ENCODE measurements at regions not wholly inside any gene's neighbourhood (a gene's known extent, or its start where the extent isn't known, plus 50 kb on each side); places are given as distances from the start of the nearest gene placed in this dataset.
"Not testable (repeated sequence)": the region's sequence is repeated elsewhere in the genome, so short reads cannot be mapped to it uniquely, and the experiment has no call there.

GRCh38 chr13:53298396-53298795 lies 269.8 kb downstream of the OLFM4 start:
- Histone ChIP-seq H3K36me3 (no peaks in the 10 kb centered on the region), H3K9me3 (no peaks in the 10 kb centered on the region), H3K27ac (no peak overlapping the region), H3K4me1 (ENCODE audit: control insufficient read depth in 1 of 2, low read depth in 2 of 2) (no peaks in the 10 kb centered on the region), H3K4me3 (no peak overlapping the region), H3K27me3 (replicated peaks; ENCODE audit: insufficient read depth) (no peaks in the 10 kb centered on the region)
- ATAC-seq (ENCODE audit: insufficient number of reproducible peaks, low FRiP score, low read depth) (no peak), DNase-seq (ENCODE audit: low spot score) (no peak)
- TF ChIP-seq, protein P1, sequence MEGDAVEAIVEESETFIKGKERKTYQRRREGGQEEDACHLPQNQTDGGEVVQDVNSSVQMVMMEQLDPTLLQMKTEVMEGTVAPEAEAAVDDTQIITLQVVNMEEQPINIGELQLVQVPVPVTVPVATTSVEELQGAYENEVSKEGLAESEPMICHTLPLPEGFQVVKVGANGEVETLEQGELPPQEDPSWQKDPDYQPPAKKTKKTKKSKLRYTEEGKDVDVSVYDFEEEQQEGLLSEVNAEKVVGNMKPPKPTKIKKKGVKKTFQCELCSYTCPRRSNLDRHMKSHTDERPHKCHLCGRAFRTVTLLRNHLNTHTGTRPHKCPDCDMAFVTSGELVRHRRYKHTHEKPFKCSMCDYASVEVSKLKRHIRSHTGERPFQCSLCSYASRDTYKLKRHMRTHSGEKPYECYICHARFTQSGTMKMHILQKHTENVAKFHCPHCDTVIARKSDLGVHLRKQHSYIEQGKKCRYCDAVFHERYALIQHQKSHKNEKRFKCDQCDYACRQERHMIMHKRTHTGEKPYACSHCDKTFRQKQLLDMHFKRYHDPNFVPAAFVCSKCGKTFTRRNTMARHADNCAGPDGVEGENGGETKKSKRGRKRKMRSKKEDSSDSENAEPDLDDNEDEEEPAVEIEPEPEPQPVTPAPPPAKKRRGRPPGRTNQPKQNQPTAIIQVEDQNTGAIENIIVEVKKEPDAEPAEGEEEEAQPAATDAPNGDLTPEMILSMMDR (IDR thresholded peaks at IDR 0.05), result no peak

DNA sequence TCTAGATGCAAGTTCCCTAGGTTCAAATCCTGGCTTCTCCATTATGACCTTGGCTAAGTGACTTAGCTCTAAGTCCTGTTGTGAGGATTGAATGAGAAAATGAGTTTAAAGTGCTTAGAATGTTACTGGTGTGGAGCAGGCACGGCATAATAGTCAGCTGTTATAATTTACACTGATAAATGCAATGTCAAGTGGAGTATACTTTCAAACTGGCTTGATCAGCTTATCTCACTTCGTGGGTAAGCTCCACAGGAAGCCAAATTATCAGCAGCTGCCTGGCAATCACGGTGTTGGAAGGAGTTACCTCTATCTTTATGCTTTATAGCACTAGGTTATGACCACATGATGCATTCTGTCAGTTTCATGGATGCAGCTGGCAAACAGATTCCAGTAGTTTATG lies 272.8 kb downstream of the OLFM4 start:
- Histone ChIP-seq H3K36me3 (no peaks in the 10 kb centered on the region), H3K9me3 (no peaks in the 10 kb centered on the region), H3K27me3 (replicated peaks; ENCODE audit: insufficient read depth) (no peaks in the 10 kb centered on the region), H3K4me1 (ENCODE audit: control insufficient read depth in 1 of 2, low read depth in 2 of 2) (no peaks in the 10 kb centered on the region), H3K4me3 (no peak overlapping the region), H3K27ac (no peak overlapping the region)
- no peak for ATAC-seq (ENCODE audit: insufficient number of reproducible peaks, low FRiP score, low read depth)
- DNase-seq (ENCODE audit: low spot score), result no peak
- TF ChIP-seq, protein P1 (IDR thresholded peaks at IDR 0.05), result no peak

DNA sequence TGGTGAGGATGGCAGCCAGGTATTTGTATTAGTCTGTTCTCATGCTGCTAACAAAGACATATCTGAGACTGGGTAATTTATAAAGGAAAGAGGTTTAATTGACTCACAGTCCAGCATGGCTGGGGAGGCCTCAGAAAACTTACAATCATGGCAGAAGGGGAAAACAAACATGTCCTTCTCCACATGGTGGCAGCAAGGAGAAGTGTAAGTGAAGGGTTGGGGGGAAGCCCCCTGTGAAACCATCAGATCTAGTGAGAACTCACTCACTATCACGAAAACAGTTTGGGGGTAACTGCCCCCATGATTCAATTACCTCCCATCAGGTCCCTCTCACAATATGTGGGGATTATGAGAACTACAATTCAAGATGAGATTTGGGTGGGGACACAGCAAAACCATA lies 276.8 kb downstream of the OLFM4 start:
- not testable (repeated sequence) for H3K27me3 ChIP-seq (replicated peaks; ENCODE audit: insufficient read depth); DNase-seq (ENCODE audit: low spot score); H3K4me1 ChIP-seq (ENCODE audit: control insufficient read depth in 1 of 2, low read depth in 2 of 2); ATAC-seq (ENCODE audit: insufficient number of reproducible peaks, low FRiP score, low read depth); H3K4me3 ChIP-seq; H3K9me3 ChIP-seq; H3K36me3 ChIP-seq; H3K27ac ChIP-seq

- no peak for ATAC-seq (ENCODE audit: insufficient number of reproducible peaks, low FRiP score, low read depth)
These were observed 282.2 kb downstream of the OLFM4 start for GRCh38 chr13:53310786-53311185.

DNA sequence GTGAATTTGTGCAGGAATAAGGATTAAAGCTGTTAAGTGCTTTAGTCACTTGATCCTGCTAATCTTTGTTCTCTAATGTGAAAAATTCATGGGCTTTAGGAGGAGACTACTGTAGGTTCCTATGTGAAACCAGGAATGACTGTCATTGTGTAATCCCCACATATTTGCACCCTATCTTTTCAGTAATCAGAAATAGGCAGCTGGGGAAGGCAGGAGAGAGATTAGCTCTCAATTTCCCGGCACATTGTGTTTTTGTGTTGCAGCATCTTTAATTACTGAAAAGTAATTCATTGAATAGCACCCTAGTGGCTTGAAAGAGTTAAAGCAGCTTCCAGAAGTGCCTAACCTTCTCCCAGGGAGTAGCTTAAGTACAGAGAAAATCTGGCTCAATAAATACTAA lies 282.9 kb downstream of the OLFM4 start:
- H3K36me3 ChIP-seq, result no peaks in the 10 kb centered on the region
- no peak for ATAC-seq (ENCODE audit: insufficient number of reproducible peaks, low FRiP score, low read depth)
- TF ChIP-seq, protein P1 (IDR thresholded peaks at IDR 0.05), result no peak
- no peak for DNase-seq (ENCODE audit: low spot score)
- no peak overlapping the region for H3K27ac ChIP-seq
- H3K27me3 ChIP-seq (replicated peaks; ENCODE audit: insufficient read depth), result no peaks in the 10 kb centered on the region
- no peak overlapping the region for H3K4me3 ChIP-seq
- H3K4me1 ChIP-seq (ENCODE audit: control insufficient read depth in 1 of 2, low read depth in 2 of 2), result no peaks in the 10 kb centered on the region
- no peaks in the 10 kb centered on the region for H3K9me3 ChIP-seq

More at GRCh38 chr13:53310786-53311185, 282.2 kb downstream of the OLFM4 start:
- no peaks in the 10 kb centered on the region for H3K36me3 ChIP-seq
- H3K27me3 ChIP-seq (replicated peaks; ENCODE audit: insufficient read depth), result no peaks in the 10 kb centered on the region
- no peaks in the 10 kb centered on the region for H3K4me1 ChIP-seq (ENCODE audit: control insufficient read depth in 1 of 2, low read depth in 2 of 2)
- no peak overlapping the region for H3K4me3 ChIP-seq
- no peaks in the 10 kb centered on the region for H3K9me3 ChIP-seq
- no peak overlapping the region for H3K27ac ChIP-seq
- DNase-seq (ENCODE audit: low spot score), result no peak
- TF ChIP-seq, protein P1 (IDR thresholded peaks at IDR 0.05), result no peak

DNA sequence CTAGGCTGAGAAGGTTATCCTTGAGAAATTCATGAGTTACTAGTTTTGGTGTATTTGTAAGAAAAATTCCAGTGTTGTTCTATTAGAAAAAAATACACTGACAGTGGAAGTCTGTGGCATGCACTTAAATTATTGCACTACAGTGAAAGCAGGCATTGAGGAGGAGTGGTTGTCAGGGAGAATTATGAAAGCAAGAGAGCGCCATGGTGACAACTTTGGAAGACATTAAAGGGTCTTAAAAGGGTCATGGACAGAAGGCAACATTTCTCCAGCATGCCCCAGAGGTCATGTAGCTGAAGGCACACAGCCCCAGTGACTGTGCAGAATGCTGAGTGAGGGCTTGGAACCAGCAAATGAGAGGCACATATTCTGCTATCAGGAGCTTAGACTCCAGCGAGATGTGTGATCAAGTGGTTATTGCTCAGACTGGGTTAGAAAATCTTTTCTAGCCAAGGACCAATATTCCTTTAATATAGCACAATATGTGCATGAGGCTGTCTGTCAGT lies 292.7 kb downstream of the OLFM4 start:
- DNase-seq (ENCODE audit: low spot score) (no peak), ATAC-seq (ENCODE audit: insufficient number of reproducible peaks, low FRiP score, low read depth) (no peak)
- TF ChIP-seq, protein P1 (IDR thresholded peaks at IDR 0.05), result no peak
- Histone ChIP-seq H3K27me3 (replicated peaks; ENCODE audit: insufficient read depth) (no peaks in the 10 kb centered on the region), H3K9me3 (no peaks in the 10 kb centered on the region), H3K4me3 (no peak overlapping the region), H3K36me3 (no peaks in the 10 kb centered on the region), H3K27ac (no peak overlapping the region), H3K4me1 (ENCODE audit: control insufficient read depth in 1 of 2, low read depth in 2 of 2) (no peaks in the 10 kb centered on the region)
